LNCAP (cell line): ENCODE measurements at regions not wholly inside any gene's neighbourhood (a gene's known extent, or its start where the extent isn't known, plus 50 kb on each side); places are given as distances from the start of the nearest gene placed in this dataset.

Source experiments
- CTCF ChIP-seq: fragments of 450-650 bp; IDR thresholded peaks from 2 replicates; pipeline ENCODE4 v1.5.1; 2017; ENCODE audit warnings: mild to moderate bottlenecking

- no peak for TF ChIP-seq CTCF
Measured at GRCh38 chr5:56617998-56618397, 197.4 kb upstream of the MAP3K1 start.

- no peak for TF ChIP-seq CTCF
Measured at GRCh38 chr5:56616454-56617160, 198.7 kb upstream of the MAP3K1 start.

GRCh38 chr5:56615361-56616153 lies 199.8 kb upstream of the MAP3K1 start:
- no peak for TF ChIP-seq CTCF

- no peak for TF ChIP-seq CTCF
Measured at GRCh38 chr5:56612759-56613158, 202.6 kb upstream of the MAP3K1 start.

- no peak for TF ChIP-seq CTCF
Measured at GRCh38 chr5:56612353-56612752, 203.0 kb upstream of the MAP3K1 start.

GRCh38 chr5:56610093-56610698 lies 205.2 kb upstream of the MAP3K1 start:
- no peak for TF ChIP-seq CTCF

- TF ChIP-seq CTCF: no peak
Measured at GRCh38 chr5:56608217-56608925, 207.0 kb upstream of the MAP3K1 start.
